Head of caudate nucleus (tissue), 42 donors: ENCODE measurements at regions not wholly inside any gene's neighbourhood (a gene's known extent, or its start where the extent isn't known, plus 50 kb on each side); places are given as distances from the start of the nearest gene placed in this dataset.
A peak's percentile ranks its signal among the peaks of the same experiment; 100 is the strongest.
"Not testable (repeated sequence)": the region's sequence is repeated elsewhere in the genome, so short reads cannot be mapped to it uniquely, and the experiment has no call there.

Experiments used
- DNase-seq, 42 donors: peaks; one replicate each; pipeline versions ENCODE4 v3.0.0 to v3.0.0-alpha.2; 2020 to 2021; ENCODE audit warnings: mixed read lengths in 7 of 42
- intact Hi-C: fragments of 100-400 bp; cut with DNase I; formaldehyde crosslinking; loops from one replicate; pipeline ENCODE4 v1.15.0; 2022

- intact Hi-C loops = no loop called here
- DNase-seq = no peak
Measured at GRCh38 chr21:35482096-35482495, 433.0 kb upstream of the RUNX1 start.

GRCh38 chr21:35481005-35481404 lies 431.9 kb upstream of the RUNX1 start:
- no peak for DNase-seq
- intact Hi-C loops = no loop called here

DNA sequence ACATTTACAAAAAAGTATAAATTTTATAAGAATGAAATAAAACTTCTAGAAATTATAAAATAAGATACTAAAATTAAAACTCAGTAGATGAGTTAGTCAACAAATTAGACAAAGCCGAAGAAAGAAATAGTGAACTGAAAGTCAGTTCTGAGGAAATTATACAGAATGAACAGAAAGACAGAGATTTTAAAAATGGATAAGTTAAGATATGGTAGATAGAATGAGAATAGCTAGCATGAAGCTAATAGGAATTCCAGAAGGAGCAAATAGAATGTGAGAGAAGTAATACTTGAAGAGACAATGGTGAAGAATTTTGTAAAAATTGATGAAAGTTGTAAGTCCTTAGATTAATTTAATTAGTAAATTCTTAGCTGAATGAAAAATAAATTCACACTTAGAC lies 430.4 kb upstream of the RUNX1 start:
- intact Hi-C loops = no loop called here
- no peak for DNase-seq

- intact Hi-C loops = no loop called here
- DNase-seq = no peak
Measured at GRCh38 chr21:35479065-35479448, 430.0 kb upstream of the RUNX1 start.

DNA sequence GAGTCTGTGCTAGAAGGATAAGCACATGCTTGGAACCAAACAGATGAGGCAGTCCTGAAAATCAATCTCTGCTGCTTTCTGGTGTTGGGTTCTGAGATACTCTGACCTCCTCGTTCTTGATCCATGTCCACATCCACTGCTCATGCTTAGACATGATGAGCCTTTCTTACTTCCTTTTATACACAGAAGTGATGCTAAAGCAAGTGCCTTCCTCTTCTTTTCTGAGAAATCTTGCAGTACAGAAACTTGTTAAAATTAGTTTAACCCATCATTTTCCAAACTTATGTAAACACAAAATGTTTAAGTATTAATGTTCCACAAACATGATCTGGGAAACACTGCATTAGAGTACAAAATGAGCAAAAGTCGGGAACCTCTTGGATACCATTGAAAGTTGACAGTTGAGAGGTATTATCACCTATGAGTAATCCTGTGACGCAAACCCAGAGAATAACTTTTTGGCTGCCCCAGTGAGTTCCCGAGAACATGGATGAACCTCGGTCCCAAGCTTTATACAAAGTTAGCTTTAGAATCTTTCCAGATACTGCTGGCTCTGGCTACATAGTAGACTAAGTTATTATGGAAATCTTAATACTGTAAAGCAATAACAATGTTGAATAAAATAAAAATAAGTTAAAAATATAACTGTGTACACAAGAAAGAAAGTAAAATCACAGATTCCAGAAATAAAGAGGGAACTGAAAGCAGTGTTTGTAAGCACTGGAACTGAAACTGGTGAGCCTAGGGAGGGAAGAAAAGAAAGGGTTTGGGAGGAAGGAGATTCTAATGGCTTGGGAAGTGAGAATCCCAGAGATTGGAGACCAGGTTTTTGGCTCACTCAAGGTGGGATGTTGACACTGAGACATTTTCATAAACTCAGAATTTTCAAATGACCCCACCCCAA lies 429.3 kb upstream of the RUNX1 start:
- intact Hi-C loops = no loop called here
- no peak for DNase-seq

- no peak for DNase-seq
- intact Hi-C loops = no loop called here
Measured at GRCh38 chr21:35477622-35478021, 428.5 kb upstream of the RUNX1 start.

DNA sequence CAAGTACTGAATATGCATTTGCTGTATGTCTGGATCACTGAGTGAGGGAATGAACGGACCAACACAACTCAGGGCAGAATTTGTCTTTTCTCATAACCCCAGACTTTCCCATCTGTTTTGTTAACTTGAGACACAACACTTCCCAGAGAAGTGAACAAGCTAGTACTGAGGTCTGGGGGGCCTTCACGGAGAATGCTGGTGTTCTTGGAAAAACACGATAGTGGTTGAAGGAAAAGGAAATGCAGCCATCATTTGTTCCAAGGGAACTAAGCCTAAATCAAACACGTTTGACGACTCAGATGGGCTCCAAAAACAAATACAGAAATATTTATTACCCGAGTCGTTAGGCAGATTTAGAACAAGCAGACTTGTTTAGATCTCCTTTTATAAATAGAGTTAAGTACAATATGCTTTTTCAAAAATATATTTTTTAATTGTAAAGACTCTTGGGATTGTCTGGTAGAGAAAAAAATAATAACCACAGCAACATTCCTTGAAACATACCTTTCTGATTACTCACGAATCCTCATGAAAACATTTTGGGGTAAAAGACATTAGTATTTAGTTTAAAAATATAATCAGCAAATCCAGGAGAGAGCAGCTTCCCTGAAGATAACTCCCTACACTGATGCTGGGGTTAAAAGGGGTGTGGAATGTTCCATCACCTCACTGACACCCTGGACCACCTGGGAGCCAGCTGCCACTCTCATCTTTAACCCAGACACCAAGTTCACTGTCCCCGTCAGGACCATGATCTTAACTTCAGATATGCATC lies 427.7 kb upstream of the RUNX1 start:
- intact Hi-C loops = no loop called here
- no peak for DNase-seq

GRCh38 chr21:35475762-35476161 lies 426.7 kb upstream of the RUNX1 start:
- DNase-seq = no peak
- intact Hi-C loops = no loop called here

- intact Hi-C loops = no loop called here
- DNase-seq = peak in 1 of 42 donors; percentile 8
Measured at GRCh38 chr21:35475009-35475408, 425.9 kb upstream of the RUNX1 start.

GRCh38 chr21:35473496-35473895 lies 424.4 kb upstream of the RUNX1 start:
- DNase-seq = no peak
- intact Hi-C loops = no loop called here

DNA sequence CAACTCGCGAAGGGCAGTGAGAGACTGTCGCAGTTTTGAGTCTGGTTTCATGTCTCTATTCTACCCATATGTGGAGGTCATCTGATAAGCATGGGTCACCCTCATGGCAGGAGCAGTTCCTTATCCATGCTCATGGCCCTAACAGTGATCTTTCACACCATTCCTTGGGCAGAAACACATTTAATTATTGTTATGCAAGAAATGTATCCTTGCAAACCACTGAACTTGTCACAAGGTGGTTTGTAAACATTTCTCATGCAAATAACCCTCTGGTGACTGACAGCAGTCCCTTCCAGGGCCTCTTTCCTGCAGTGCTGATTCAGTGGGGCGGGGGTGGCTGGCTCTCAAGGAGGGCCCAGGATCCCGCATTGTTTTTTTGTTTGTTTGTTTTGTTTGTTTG lies 421.4 kb upstream of the RUNX1 start:
- DNase-seq = no peak
- intact Hi-C loops = no loop called here

DNA sequence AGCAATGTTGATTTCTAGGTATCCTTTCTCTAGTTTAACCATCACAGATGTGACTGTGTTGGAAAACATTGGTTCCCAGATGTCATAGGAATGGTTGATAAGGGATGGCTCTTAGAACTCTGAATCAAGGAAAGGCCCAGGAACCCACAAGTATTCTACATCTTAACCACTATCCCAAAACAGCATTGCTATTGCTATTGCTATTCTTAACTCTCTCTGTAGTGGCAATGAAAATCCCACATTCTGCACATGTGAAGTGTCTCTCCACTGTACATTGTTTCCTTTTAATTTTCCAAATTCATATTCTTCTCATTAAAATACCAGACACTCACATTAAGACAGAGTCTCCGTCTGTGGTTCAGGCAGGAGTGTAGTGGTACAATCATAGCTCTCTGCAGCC lies 420.4 kb upstream of the RUNX1 start:
- intact Hi-C loops = no loop called here
- DNase-seq = no peak

GRCh38 chr21:35468991-35469390 lies 419.9 kb upstream of the RUNX1 start:
- intact Hi-C loops = no loop called here
- DNase-seq = no peak

DNA sequence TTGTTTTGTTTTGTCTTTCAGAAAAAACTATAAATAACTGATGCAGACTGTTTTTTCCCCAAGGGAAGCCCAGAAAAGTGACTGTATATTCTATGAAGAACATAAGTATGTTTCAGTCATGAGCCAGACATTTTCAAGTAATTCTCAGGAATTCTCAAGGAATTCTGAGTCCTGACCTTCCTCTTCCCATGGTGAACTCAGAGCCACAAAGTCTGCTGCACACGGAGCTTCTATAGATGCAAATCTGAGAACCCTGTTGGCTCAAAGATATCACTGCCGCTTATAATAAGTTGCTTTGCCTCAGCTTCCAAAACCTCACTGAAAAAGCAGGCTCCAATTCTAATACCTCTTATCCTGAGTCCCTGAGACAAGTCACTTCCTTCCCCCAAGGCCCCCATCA lies 418.5 kb upstream of the RUNX1 start:
- intact Hi-C loops = no loop called here
- no peak for DNase-seq

DNA sequence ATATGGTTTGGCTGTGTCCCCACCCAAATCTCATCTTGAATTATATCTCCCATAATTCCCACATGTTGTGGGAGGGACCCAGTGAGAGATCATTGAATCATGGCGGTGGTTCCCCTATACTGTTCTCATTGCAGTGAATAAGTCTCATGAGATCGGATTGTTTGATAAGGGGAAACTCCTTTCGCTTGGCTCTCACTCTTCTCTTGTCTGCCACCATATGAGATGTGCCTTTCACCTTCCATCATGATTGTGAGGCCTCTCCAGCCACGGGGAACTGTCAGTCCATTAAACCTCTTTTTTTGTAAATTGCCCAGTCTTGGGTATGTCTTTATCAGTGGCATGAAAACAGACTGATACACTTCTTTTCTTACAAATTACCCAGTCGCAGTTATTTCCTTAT lies 417.6 kb upstream of the RUNX1 start:
- DNase-seq, intact Hi-C loops: not testable (repeated sequence)

DNA sequence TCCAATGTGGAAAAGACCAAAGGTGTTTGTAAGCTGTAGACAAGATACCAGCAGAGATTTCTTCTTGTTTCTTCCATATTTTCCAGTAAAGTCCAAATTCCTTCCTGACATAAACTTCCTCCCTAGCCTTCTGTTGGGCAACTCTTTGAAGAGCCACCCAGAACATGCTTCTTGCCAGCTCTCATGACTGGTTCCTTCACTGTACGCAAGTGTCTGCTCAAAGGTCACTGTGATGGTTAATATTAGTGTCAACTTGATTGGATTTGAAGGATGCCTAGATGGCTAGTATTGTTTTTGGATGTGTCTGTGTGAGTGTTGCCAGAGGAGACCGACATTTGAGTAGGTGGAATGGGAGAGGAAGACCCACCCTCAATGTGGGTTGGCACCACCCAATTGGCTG lies 416.6 kb upstream of the RUNX1 start:
- intact Hi-C loops = no loop called here
- no peak for DNase-seq

DNA sequence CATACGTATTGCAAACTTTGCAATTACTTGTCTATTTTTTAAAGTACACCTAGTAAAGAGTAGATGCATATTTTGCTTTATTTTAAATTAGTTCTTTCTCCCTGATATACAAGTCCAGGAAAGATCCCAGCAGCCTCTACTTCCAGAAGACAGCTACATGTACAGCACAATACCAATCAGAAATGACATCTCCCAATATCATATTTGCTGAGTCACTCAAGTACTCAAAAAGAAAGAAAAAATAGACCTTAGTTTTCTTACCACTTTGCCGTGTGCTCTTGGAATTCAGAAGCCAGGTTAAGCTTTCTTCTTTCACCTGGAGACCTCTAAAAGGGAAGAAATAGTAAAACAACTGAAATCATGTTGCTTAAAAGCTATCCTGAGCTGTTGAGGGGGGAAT lies 412.6 kb upstream of the RUNX1 start:
- intact Hi-C loops = no loop called here
- DNase-seq = no peak

- intact Hi-C loops = no loop called here
- DNase-seq = no peak
Measured at GRCh38 chr21:35460441-35460840, 411.3 kb upstream of the RUNX1 start.

DNA sequence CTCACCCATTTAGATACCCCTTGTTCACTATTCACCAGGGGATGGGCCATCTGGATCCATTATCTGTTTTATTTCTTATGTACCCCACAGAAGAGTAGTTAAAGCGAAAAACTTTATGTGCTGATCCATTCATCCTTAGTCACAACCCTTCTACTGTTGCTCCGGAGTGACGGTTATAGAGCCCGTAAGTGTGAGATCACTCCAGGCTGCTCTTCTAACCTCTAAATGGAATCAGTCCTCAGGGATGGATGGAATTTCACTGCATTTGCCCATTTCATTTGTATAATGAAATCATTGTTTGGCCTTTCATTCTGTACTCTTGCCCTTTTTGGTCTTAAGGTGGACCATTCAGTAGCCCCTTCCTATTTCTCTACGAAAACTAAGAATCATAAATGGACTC lies 409.3 kb upstream of the RUNX1 start:
- intact Hi-C loops = no loop called here
- DNase-seq = no peak

DNA sequence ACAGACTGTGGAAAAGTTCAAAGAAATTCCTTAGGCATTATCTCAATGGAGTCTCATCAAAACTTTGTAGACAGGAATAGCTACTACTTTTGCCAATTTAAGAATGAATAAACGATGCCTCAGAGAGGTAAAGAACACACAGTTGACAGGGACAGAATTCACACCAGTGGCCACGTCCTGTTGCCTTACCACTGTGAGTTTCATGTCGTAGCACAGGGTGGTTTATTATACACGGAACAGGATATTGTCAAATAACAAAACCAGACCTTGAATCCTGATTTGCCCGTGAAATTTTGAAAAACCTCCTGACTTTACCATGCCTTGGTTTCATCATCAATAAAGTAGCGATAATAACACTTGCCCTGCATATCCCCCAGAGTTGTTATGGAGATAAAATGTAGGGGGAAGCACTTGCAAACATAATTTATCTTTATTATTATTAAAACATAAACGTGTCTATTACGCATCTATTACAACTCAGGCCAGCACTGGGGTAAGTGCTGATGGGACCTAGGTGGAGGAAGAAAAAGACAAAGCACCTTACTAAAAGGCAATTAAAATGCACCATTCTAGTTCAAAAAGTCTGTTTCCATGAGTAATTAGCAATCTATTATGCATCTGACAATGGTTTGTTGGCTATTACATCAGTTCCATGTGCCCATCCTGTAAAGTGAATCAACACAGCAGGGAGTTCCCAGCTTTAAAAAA lies 408.1 kb upstream of the RUNX1 start:
- intact Hi-C loops = no loop called here

More for the DNA sequence above, 408.1 kb upstream of the RUNX1 start:
- DNase-seq = no peak
